OCI-LY3 (cell line): ENCODE measurements at regions not wholly inside any gene's neighbourhood (a gene's known extent, or its start where the extent isn't known, plus 50 kb on each side); places are given as distances from the start of the nearest gene placed in this dataset.

Source experiments
- EZH2phosphoT487 ChIP-seq: fragments of 200-600 bp; shearing (Covaris generic); IDR thresholded peaks from 2 replicates; pipeline ENCODE4 v1.6.1; 2018; ENCODE audit warnings: antibody characterized with exemption, mixed run types, low read depth
- TF ChIP-seq, protein P1 (sequence below): fragments of 200-600, 300-600 bp; sonication (generic); IDR thresholded peaks from 2 replicates; pipeline ENCODE4 v1.5.1; 2014; ENCODE audit warnings: antibody characterized with exemption, low read length, low read depth

DNA sequence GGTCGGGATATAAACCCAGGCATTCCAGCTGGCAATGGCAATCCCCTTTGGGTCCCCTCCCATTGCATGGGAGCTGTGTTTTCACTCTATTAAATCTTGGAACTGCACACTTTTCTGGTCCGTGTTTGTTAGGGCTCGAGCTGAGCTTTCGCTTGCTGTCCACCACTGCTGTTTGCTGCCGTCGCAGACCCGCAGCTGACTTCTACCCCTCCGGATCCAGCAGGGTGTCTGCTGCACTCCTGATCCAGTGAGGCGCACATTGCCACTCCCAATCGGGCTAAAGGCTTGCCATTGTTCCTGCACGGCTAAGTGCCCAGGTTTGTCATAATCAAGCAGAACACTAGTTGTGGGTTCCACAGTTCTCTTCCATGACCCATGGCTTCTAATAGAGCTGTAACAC lies 1322.1 kb downstream of the ADGRL3 start:
- TF ChIP-seq, protein P1, sequence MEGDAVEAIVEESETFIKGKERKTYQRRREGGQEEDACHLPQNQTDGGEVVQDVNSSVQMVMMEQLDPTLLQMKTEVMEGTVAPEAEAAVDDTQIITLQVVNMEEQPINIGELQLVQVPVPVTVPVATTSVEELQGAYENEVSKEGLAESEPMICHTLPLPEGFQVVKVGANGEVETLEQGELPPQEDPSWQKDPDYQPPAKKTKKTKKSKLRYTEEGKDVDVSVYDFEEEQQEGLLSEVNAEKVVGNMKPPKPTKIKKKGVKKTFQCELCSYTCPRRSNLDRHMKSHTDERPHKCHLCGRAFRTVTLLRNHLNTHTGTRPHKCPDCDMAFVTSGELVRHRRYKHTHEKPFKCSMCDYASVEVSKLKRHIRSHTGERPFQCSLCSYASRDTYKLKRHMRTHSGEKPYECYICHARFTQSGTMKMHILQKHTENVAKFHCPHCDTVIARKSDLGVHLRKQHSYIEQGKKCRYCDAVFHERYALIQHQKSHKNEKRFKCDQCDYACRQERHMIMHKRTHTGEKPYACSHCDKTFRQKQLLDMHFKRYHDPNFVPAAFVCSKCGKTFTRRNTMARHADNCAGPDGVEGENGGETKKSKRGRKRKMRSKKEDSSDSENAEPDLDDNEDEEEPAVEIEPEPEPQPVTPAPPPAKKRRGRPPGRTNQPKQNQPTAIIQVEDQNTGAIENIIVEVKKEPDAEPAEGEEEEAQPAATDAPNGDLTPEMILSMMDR: no peak
- no peak for TF ChIP-seq EZH2phosphoT487
